ENCODE measurements at regions not wholly inside any gene's neighbourhood (a gene's known extent, or its start where the extent isn't known, plus 50 kb on each side); places are given as distances from the start of the nearest gene placed in this dataset.

- no peak for DNase-seq (ENCODE audit: low read depth in 1 of 2, low spot score in 2 of 2)
Measured at GRCh38 chr9:79512251-79512650, 59.5 kb upstream of the TLE4 start.

More at GRCh38 chr9:79512251-79512650, 59.5 kb upstream of the TLE4 start:
- no peak overlapping the region for H3K27ac ChIP-seq
- no peaks in the 10 kb centered on the region for H3K27me3 ChIP-seq (replicated peaks)
- H3K4me1 ChIP-seq (replicated peaks): no peaks in the 10 kb centered on the region
- H3K4me3 ChIP-seq: no peak overlapping the region
- no peaks in the 10 kb centered on the region for H3K36me3 ChIP-seq
- H3K9me3 ChIP-seq (replicated peaks): no peaks in the 10 kb centered on the region
